ENCODE measurements at regions not wholly inside any gene's neighbourhood (a gene's known extent, or its start where the extent isn't known, plus 50 kb on each side); places are given as distances from the start of the nearest gene placed in this dataset.

DNA sequence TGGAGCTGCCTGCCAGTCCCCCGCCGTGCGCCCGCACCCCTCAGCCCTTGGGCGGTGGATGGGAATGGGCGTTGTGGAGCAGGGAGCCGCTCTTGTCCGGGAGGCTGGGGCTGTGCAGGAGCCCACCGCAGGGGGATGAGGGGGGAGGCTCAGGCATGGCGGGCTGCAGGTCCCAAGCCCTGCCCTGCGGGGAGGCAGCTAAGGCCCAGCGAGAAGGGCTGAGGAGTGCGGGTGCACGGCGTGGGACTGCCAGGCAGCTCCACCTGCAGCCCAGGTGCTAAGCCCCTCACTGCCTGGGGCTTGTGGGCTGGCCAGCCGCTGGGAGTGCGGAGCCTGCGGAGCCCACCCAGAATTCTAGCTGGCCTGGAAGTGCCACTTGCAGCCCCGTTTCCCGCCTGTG, 991.7 kb upstream of the ARRDC3 start:
- TF ChIP-seq, protein P1, sequence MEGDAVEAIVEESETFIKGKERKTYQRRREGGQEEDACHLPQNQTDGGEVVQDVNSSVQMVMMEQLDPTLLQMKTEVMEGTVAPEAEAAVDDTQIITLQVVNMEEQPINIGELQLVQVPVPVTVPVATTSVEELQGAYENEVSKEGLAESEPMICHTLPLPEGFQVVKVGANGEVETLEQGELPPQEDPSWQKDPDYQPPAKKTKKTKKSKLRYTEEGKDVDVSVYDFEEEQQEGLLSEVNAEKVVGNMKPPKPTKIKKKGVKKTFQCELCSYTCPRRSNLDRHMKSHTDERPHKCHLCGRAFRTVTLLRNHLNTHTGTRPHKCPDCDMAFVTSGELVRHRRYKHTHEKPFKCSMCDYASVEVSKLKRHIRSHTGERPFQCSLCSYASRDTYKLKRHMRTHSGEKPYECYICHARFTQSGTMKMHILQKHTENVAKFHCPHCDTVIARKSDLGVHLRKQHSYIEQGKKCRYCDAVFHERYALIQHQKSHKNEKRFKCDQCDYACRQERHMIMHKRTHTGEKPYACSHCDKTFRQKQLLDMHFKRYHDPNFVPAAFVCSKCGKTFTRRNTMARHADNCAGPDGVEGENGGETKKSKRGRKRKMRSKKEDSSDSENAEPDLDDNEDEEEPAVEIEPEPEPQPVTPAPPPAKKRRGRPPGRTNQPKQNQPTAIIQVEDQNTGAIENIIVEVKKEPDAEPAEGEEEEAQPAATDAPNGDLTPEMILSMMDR (IDR thresholded peaks at IDR 0.05; ENCODE audit: poor library complexity, severe bottlenecking), result no peak
- TF ChIP-seq, protein P2, sequence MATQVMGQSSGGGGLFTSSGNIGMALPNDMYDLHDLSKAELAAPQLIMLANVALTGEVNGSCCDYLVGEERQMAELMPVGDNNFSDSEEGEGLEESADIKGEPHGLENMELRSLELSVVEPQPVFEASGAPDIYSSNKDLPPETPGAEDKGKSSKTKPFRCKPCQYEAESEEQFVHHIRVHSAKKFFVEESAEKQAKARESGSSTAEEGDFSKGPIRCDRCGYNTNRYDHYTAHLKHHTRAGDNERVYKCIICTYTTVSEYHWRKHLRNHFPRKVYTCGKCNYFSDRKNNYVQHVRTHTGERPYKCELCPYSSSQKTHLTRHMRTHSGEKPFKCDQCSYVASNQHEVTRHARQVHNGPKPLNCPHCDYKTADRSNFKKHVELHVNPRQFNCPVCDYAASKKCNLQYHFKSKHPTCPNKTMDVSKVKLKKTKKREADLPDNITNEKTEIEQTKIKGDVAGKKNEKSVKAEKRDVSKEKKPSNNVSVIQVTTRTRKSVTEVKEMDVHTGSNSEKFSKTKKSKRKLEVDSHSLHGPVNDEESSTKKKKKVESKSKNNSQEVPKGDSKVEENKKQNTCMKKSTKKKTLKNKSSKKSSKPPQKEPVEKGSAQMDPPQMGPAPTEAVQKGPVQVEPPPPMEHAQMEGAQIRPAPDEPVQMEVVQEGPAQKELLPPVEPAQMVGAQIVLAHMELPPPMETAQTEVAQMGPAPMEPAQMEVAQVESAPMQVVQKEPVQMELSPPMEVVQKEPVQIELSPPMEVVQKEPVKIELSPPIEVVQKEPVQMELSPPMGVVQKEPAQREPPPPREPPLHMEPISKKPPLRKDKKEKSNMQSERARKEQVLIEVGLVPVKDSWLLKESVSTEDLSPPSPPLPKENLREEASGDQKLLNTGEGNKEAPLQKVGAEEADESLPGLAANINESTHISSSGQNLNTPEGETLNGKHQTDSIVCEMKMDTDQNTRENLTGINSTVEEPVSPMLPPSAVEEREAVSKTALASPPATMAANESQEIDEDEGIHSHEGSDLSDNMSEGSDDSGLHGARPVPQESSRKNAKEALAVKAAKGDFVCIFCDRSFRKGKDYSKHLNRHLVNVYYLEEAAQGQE (IDR thresholded peaks at IDR 0.05; ENCODE audit: borderline replicate concordance), result no peak
- TF ChIP-seq RAD21 (conservative IDR thresholded peaks at IDR 0.05) (no peak), TAF1 (IDR thresholded peaks at IDR 0.05; ENCODE audit: low read depth) (no peak), EP300 (conservative IDR thresholded peaks at IDR 0.05; ENCODE audit: poor library complexity, severe bottlenecking) (no peak), EZH2 (IDR thresholded peaks at IDR 0.05; ENCODE audit: borderline replicate concordance, insufficient read depth, low read length, poor library complexity, severe bottlenecking) (no peak)
